CD4-positive, alpha-beta T cell treated with Interleukin-6 at 100 ng/mL for 8 hours (primary cell): ENCODE measurements at regions not wholly inside any gene's neighbourhood (a gene's known extent, or its start where the extent isn't known, plus 50 kb on each side); places are given as distances from the start of the nearest gene placed in this dataset.

Source experiments
- DNase-seq: peaks from one replicate; pipeline ENCODE4 v3.0.0-alpha.2; 2020; ENCODE audit warnings: mixed read lengths, low spot score

DNA sequence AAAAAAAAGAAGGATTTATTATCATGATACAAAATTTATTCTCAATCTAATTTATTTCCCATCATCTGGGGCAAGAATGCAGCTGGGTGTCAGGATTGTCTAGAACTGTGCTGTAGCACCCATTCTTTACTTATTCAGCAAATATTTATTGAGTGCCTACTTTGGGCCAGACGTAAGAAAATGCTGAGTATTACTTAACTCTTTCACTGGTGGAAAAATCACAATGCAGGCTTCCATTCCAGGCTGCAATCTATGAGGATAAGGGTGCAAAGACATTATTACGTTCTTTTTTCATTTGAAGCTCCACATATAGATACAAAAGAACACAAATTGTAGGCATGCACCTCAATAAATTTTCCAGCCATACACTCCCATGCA, 86.0 kb upstream of the CDKN3 start:
- DNase-seq: no peak

GRCh38 chr14:54312166-54312801, 84.5 kb upstream of the CDKN3 start:
- no peak for DNase-seq

DNA sequence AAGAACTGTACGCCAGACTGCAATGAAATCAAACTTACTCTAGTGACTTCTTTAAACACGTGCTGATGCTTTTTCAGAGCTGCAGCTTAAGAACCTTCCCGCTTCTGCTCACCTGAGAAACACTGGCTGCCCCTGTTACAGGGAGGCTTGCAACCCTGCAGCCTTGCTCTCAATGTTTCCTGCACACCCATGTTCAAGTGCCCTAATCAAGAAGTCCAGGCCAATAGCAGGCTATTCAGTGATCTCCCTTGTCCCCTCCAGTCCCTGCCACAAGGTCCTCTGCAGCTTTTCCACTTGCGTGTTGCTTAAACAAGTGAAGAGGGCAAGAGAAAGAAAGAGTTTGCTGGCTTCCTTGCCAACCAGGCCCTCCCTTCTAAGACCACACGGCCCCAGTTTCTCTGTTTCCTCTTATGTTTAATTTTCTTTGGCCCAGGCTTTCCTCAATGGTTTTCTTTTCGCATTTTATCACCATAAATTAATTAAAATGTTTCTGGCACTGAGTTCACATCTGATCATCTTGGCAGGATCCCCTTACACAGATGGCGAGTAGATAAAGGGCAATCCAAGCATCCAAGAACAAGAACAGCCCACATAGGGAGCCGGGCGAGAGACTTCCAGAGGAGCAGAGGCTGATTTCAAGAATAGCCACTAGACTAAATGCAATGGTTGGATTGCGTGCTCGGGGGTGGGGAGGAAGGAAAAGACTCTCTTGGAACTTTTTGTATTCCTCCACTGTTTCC, 82.3 kb upstream of the CDKN3 start:
- no peak for DNase-seq

DNA sequence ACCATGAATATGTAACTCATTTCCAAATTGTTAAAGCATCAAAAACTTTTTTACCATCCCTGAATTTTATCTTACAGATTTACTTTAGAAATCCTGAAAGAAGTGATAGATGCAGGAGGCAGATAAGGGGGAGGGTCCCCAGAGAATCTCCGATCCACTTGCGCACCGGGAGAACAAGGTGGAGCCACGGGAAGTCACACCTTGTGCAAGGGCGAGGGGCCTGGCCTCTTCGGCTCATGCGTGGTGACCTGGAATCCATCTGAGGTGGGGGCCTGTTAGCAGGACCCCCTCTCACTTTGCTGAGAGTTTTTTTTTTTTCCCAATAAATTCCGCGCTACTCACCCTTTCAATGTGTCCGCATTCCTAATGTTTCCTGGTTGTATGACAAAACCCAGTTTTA, 80.2 kb upstream of the CDKN3 start:
- no peak for DNase-seq

DNA sequence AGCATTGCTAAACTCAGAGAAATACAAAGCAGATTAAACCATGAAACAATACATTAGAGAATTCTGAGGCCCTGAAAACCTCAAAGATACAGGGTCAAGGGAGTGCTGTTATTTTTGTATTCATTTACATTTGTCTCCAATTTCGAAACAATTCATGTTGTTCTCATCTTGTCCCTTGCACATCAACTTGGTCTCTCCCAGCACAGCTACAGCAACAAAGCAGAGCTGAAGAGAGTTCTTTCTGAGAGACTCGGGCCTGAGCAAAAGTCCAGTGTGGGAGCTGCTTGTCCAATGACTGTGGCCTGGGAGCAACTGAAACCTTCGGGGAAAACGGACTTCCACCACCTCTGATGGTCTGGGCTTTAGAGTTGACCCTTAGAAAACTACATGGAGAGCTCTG, 79.4 kb upstream of the CDKN3 start:
- no peak for DNase-seq

DNA sequence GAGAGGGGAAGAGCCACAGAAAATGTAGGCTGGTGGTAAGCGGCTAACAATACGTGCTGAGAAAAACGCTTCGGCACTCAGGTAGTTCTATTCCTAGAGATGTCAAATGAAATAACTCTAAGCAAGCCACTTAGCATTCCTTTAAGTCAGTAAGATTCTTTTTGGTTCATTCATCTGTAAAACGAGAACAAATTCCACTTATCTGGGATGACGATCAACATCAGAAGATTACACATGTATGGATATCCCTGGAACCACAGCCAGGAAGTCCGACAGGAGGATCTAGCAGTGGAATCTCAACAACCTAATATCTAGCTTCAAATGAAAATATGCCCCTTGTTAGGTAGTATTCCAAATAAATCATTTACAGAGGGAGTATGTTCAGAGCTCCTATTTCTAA, 74.6 kb upstream of the CDKN3 start:
- no peak for DNase-seq

- DNase-seq: no peak
Observed at GRCh38 chr14:54322701-54323337, 74.0 kb upstream of the CDKN3 start.

DNA sequence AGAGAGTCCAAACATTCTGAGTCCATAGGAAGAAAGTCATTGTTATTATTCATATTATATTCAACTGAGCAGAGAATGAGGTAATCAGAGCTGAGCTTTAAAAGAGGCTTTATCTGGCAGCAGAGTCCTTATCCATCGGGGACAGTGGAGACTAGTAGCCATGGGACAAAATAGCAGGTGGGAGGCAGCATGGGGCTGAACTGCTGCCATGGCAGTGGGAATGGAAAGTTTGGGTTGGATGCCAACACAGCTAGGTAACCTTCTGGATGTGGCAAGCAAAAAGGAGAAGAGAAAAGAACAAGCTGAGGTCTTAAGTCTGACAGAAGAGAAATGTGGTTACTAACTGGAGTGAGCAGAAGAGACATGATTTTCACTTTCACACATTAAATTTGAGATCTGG, 71.0 kb upstream of the CDKN3 start:
- no peak for DNase-seq

GRCh38 chr14:54329082-54329695, 67.6 kb upstream of the CDKN3 start:
- DNase-seq: no peak

DNA sequence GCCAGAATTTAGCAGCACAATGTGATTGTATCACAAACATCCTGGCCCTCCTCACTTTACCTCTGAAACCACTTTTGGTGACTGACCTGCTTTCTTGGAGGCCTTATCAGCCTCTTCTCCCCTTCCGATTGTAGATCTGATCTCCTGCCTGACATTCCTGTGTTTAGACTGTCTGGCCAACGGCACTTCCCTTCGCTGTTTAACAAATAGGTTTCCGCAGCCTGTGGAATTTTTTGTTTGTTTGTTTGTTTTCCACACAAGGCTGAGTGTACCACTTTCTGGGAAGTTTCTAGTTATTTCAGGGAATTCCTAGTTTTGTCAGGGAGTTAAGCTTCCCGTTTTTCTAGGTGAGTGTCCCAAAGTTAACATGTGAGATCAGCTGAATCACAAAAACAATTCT, 65.9 kb upstream of the CDKN3 start:
- no peak for DNase-seq

- no peak for DNase-seq
Observed at GRCh38 chr14:54331516-54331915, 65.3 kb upstream of the CDKN3 start.

DNA sequence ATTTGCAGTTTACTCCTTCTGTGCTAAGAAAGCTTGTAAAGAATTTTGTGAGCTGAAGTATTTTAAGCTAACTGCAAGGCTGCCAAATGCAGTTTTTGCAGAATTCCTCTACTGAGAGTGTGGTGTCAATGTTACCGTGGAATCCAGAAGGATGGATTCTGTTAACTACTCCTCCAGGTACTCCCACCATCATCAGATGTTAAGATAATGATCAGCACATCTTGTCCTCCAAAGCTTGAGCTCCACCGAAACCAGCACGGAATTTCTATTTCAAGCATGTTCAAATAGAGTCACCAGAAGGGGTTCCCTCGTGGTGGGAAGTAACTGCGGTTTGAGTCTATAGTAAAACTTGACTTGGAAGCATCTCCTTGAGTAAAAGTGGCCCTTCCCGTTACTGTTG, 64.3 kb upstream of the CDKN3 start:
- DNase-seq: no peak

- DNase-seq: no peak
Observed at GRCh38 chr14:54333511-54333910, 63.3 kb upstream of the CDKN3 start.

DNA sequence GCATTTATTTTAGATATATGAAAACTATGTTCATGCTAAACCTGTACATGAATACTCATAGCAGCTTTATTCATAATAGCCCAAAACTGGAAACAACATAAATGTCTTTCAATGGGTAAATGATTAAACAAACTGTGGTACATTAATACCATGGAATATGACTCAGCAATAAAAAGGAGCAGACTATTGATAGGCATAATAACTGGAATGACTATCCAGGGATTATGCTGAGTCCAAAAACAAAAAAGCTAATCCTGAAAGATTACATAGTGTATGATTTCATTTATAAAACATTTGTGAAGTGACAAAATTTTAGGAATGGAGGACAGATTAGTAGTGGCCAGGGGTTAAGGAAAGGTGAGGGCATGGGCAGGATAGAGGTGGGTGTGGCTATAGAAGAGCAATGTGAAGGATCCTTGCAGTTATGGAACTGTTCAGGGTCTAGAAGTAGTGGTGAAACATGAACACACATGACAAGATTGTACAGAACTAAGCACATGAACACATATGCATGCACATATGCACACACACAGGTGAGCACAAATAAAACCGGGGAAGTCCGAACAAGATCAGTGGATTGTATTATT, 61.1 kb upstream of the CDKN3 start:
- DNase-seq: no peak

GRCh38 chr14:54337314-54337713, 59.5 kb upstream of the CDKN3 start:
- DNase-seq: no peak

- DNase-seq: no peak
Observed at GRCh38 chr14:54338696-54339317, 58.0 kb upstream of the CDKN3 start.

GRCh38 chr14:54339771-54340170, 57.0 kb upstream of the CDKN3 start:
- DNase-seq: no peak

- no peak for DNase-seq
Observed at GRCh38 chr14:54342806-54343205, 54.0 kb upstream of the CDKN3 start.

DNA sequence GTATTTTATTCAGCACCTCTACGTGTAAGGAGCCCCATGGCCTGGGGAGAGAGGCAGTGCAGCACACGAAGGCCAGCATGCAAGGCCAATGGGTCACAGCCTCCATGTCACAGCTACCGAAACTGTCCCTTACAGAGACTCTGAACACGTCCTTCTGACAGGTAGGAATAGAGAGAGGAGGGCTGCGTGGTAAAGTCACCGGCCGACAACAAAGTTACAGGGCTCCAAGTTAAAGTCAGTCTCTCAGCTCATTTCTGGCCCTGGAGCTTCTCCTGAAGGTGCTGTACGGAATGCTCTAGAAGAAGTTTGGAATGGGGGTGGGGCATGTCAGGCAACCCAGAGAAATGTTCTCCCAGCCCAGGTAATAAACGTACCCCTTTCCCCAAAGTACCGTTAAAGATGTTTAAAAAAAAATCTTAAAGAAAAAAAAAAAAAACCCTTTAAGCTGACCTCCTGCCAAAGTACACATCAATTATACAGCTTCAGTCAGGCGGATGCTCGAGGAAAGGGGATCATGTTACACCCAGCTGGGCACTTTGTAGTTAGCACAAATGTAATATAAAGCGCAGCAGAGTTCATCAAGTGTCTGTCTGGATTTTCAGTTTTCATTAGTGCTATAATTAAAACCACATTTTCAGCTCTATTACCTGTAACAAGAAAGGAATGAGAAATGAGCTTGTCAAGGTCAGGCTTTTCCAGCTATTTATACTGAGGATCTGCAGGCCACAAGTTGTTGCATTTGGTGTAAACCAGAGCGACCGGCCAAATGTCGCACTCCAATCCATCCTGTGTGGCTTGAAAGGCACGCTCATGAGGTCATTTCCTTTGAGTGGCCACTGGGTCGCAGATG, 53.3 kb upstream of the CDKN3 start:
- no peak for DNase-seq

DNA sequence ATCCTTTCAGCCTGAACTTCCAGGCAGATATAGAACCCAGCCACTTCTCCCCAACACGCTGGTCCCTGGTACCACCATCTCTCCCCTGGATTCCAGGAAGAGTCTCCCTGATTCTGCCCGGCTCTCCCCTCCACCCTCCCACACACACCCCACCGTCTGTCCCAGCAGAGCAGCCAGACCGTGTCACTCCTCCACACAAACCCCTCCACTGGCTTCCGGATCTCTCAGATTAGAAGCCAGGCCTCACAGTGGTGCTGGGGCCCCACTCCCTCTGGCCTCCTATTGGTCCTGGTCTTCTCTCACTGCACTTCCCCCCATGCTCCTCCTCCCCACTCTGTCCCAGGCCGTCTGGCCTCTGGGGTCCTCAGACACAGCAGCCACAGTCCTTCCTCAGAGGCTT, 52.4 kb upstream of the CDKN3 start:
- DNase-seq: no peak

DNA sequence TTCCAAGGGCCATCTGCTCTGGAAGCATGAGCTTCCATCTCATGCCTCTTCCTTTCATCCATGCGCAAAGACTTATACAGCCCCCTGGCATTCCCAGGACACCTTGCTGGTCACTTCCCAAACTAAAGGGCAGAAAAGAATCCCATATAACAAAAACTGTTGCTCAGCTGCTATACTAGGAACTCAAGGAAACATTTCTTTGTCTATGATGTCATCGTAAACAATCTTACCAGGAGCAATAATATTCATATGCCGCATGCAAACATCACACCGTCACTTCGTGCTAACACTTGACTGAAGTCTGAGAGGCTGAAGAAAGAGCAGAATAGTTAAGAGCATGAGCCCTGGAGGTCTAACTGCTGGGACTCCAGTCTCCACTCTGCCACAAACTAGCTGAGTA, 50.5 kb upstream of the CDKN3 start:
- no peak for DNase-seq
